ENCODE measurements at regions not wholly inside any gene's neighbourhood (a gene's known extent, or its start where the extent isn't known, plus 50 kb on each side); places are given as distances from the start of the nearest gene placed in this dataset.

GRCh38 chr4:129498626-129499025 lies 402.7 kb downstream of the C4orf33 start:
- intact Hi-C loops (cut with DNase I): no loop called here
- H3K27ac ChIP-seq: no peak overlapping the region
- WGBS (ENCODE audit: insufficient coverage, low coverage, low lambda C conversion rate, missing lambda C conversion rate): 63% methylated on average over 1 of the region's 1 CpG
- no peaks in the 10 kb centered on the region for H3K9me3 ChIP-seq
- no peaks in the 10 kb centered on the region for H3K27me3 ChIP-seq
- no peaks in the 10 kb centered on the region for H3K36me3 ChIP-seq
- H3K4me3 ChIP-seq: no peak overlapping the region
- ATAC-seq: no peak
- DNase-seq: no peak
- TF ChIP-seq CTCF (IDR thresholded peaks at IDR 0.05) (no peak), POLR2A (IDR thresholded peaks at IDR 0.05) (no peak)
- no peaks in the 10 kb centered on the region for H3K4me1 ChIP-seq

GRCh38 chr4:129514852-129515251 lies 418.9 kb downstream of the C4orf33 start:
- intact Hi-C loops (cut with DNase I): no loop called here
- no peaks in the 10 kb centered on the region for H3K27me3 ChIP-seq
- H3K4me3 ChIP-seq: no peak overlapping the region
- TF ChIP-seq CTCF (IDR thresholded peaks at IDR 0.05) (no peak), POLR2A (IDR thresholded peaks at IDR 0.05) (no peak)
- no peaks in the 10 kb centered on the region for H3K36me3 ChIP-seq
- H3K9me3 ChIP-seq: no peaks in the 10 kb centered on the region
- H3K27ac ChIP-seq: no peak overlapping the region
- ATAC-seq (no peak), DNase-seq (no peak)
- no peaks in the 10 kb centered on the region for H3K4me1 ChIP-seq

GRCh38 chr4:129515356-129515755 lies 419.4 kb downstream of the C4orf33 start:
- H3K4me1 ChIP-seq: no peaks in the 10 kb centered on the region
- no peak overlapping the region for H3K4me3 ChIP-seq
- intact Hi-C loops (cut with DNase I): no loop called here
- WGBS (ENCODE audit: insufficient coverage, low coverage, low lambda C conversion rate, missing lambda C conversion rate): 33% methylated on average over 1 of the region's 1 CpG
- no peak overlapping the region for H3K27ac ChIP-seq
- no peaks in the 10 kb centered on the region for H3K27me3 ChIP-seq
- TF ChIP-seq POLR2A (IDR thresholded peaks at IDR 0.05): no peak
- no peak for TF ChIP-seq CTCF (IDR thresholded peaks at IDR 0.05)
- ATAC-seq (peak in 2 of 4 donors; percentile 43 to 59), DNase-seq (no peak)
- no peaks in the 10 kb centered on the region for H3K36me3 ChIP-seq
- H3K9me3 ChIP-seq: no peaks in the 10 kb centered on the region

- Histone ChIP-seq H3K27ac (no peak overlapping the region), H3K27me3 (no peaks in the 10 kb centered on the region), H3K4me1 (no peaks in the 10 kb centered on the region), H3K36me3 (no peaks in the 10 kb centered on the region), H3K9me3 (no peaks in the 10 kb centered on the region), H3K4me3 (no peak overlapping the region)
- DNase-seq: no peak
- ATAC-seq: peak; percentile 53 to 82 (median 58)
- WGBS (ENCODE audit: insufficient coverage, low coverage, low lambda C conversion rate, missing lambda C conversion rate): 28% methylated on average over 3 of the region's 3 CpGs
- no peak for TF ChIP-seq POLR2A (IDR thresholded peaks at IDR 0.05)
- TF ChIP-seq CTCF (IDR thresholded peaks at IDR 0.05): peak; percentile 42 to 52 (median 46)
- intact Hi-C loops (cut with DNase I): loop anchor here in 1 of 2 donors (10.0 kb wide), 1 partner anchor 118 kb away; no protein-coding TSS in a partner anchor
Measured at GRCh38 chr4:129526812-129527211, 430.9 kb downstream of the C4orf33 start.

- intact Hi-C loops (cut with DNase I): no loop called here
- TF ChIP-seq POLR2A (IDR thresholded peaks at IDR 0.05): no peak
- no peak for TF ChIP-seq CTCF (IDR thresholded peaks at IDR 0.05)
- no peaks in the 10 kb centered on the region for H3K27me3 ChIP-seq
- WGBS (ENCODE audit: insufficient coverage, low coverage, low lambda C conversion rate, missing lambda C conversion rate): 48% methylated on average over 5 of the region's 5 CpGs
- H3K27ac ChIP-seq: no peak overlapping the region
- no peak overlapping the region for H3K4me3 ChIP-seq
- H3K9me3 ChIP-seq: no peaks in the 10 kb centered on the region
- no peaks in the 10 kb centered on the region for H3K36me3 ChIP-seq
- no peaks in the 10 kb centered on the region for H3K4me1 ChIP-seq
- no peak for DNase-seq
- ATAC-seq: no peak
Measured at GRCh38 chr4:129531253-129531652, 435.3 kb downstream of the C4orf33 start.

Data from right lobe of liver (tissue), 6 donors.